ENCODE measurements at regions not wholly inside any gene's neighbourhood (a gene's known extent, or its start where the extent isn't known, plus 50 kb on each side); places are given as distances from the start of the nearest gene placed in this dataset.

DNA sequence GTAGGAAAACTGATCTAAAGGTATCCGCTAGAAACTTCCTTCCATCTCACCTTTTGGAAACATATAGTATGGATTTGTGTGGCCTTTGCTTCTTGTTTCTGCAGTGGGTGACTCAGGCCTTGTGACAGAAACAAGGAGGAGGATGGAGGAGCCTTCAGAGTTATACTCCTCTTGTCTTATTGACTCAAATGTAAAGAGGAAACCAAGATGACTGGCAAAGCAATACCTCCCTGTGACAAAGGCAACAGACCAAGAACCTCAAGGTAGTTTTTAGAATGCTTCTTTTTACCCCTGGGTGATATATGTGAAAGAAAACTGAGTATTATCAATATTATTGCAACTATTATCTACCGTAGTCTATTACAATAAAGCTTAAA lies 123.3 kb upstream of the SLIT3 start:
- TF ChIP-seq RARB (CRISPR knock-in tag; IDR thresholded peaks at IDR 0.05) (no peak), ZFP30 (CRISPR knock-in tag; IDR thresholded peaks at IDR 0.05) (no peak), ZNF565 (CRISPR knock-in tag; conservative IDR thresholded peaks at IDR 0.05; ENCODE audit: low read depth) (no peak), ZC3H10 (CRISPR knock-in tag; IDR thresholded peaks at IDR 0.05) (no peak), TOX (CRISPR knock-in tag; IDR thresholded peaks at IDR 0.05; ENCODE audit: borderline replicate concordance) (no peak)
- TF ChIP-seq, protein P1, sequence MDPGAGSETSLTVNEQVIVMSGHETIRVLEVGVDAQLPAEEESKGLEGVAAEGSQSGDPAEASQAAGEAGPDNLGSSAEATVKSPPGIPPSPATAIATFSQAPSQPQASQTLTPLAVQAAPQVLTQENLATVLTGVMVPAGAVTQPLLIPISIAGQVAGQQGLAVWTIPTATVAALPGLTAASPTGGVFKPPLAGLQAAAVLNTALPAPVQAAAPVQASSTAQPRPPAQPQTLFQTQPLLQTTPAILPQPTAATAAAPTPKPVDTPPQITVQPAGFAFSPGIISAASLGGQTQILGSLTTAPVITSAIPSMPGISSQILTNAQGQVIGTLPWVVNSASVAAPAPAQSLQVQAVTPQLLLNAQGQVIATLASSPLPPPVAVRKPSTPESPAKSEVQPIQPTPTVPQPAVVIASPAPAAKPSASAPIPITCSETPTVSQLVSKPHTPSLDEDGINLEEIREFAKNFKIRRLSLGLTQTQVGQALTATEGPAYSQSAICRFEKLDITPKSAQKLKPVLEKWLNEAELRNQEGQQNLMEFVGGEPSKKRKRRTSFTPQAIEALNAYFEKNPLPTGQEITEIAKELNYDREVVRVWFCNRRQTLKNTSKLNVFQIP (CRISPR knock-in tag; IDR thresholded peaks at IDR 0.05; ENCODE audit: borderline replicate concordance, low read depth), result no peak
